GM18868 (cell line): ENCODE measurements at regions not wholly inside any gene's neighbourhood (a gene's known extent, or its start where the extent isn't known, plus 50 kb on each side); places are given as distances from the start of the nearest gene placed in this dataset.
"Not testable (repeated sequence)": the region's sequence is repeated elsewhere in the genome, so short reads cannot be mapped to it uniquely, and the experiment has no call there.

ENCODE experiments used
- ATAC-seq: cut with Tn5 transposase; IDR thresholded peaks from one replicate; pipeline ENCODE4 v1.9.1; 2021; ENCODE audit warnings: mild to moderate bottlenecking, moderate library complexity; ENCODE audit not compliant: unreplicated experiment

GRCh38 chrX:137212078-137212632 lies 178.4 kb upstream of the GPR101 start:
- ATAC-seq: no peak

GRCh38 chrX:137198040-137198439 lies 164.2 kb upstream of the GPR101 start:
- ATAC-seq: no peak

- ATAC-seq: no peak
Measured at GRCh38 chrX:137195991-137196390, 162.2 kb upstream of the GPR101 start.

DNA sequence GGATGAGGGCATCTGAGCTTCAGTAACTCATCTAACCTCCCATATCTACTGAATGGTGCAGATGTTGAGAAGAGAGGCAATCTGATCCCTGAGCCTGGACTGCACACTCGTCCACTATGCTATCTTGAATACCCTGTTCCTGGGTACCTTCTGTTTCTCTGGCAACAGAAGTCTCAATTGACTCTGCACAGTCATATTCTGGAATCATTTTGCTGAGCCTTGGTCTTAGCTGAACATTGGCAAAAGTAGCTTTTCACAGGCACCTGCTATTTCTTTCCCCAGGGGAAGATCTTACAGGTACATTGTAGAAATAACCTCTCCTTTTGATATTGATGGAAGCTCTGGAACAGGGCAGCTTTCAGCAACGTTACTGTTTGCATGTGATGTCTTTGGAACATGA lies 161.5 kb upstream of the GPR101 start:
- no peak for ATAC-seq

DNA sequence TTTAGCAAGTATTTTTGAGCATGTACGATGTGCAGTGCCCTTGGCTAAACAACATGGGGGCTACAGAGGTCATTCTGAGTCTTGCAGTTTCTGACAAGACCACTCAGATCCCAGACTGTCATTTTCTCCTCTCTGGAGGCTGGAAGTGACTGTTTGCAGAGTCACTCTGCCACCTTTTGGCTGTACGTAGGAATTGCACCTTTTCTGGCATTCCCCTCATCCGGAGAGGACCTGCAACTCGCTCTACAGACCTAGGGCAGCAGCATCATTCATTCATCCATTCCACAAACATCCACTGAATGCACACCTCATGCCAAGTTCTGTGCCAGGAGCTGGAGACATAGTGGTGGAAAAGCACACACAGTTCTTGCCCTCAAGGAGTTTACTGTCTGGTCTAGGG lies 160.4 kb upstream of the GPR101 start:
- ATAC-seq: peak; percentile 72

DNA sequence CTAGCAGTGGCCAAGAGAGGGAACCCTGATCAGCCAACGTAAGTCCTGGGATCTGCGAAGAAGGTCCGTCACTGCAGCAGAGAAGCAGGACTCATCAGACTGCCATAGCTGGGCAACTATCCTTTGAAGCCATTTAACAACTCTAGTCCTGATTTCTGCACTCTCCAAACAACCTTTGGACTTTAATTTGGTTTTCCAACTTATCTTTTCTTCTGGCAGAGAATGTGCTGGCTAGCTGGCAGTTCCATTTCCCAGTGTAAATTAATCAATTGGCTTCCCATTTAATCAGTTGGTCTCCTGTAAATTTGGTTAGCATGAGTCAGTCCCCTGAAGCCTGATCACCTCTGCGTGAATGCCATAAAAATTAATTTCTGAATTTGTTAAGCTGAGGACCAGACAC lies 153.7 kb upstream of the GPR101 start:
- no peak for ATAC-seq

DNA sequence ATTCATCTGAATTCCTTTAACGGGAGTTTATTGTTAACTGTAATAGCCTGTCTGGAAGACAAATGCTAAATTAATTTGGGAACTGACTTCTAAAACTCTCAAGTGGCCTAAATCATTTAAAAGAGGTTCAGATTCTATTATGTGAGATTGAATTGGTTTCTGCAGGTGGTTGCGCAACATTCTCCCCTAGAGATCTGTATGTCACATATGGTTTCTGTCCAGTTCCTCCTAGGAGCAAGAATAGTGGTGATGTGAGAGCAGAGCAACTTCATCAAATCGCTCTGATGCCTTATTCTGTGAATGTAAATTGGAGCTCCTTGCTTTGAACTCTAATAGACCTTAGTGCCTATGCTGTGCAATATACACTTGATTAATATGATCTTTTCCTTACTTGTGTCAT lies 144.6 kb upstream of the GPR101 start:
- no peak for ATAC-seq

GRCh38 chrX:137172317-137172948 lies 138.6 kb upstream of the GPR101 start:
- no peak for ATAC-seq

GRCh38 chrX:137171626-137172025 lies 137.8 kb upstream of the GPR101 start:
- no peak for ATAC-seq

GRCh38 chrX:137166591-137166990 lies 132.8 kb upstream of the GPR101 start:
- no peak for ATAC-seq

GRCh38 chrX:137164329-137164728 lies 130.5 kb upstream of the GPR101 start:
- no peak for ATAC-seq

GRCh38 chrX:137151403-137151802 lies 117.6 kb upstream of the GPR101 start:
- ATAC-seq: no peak

DNA sequence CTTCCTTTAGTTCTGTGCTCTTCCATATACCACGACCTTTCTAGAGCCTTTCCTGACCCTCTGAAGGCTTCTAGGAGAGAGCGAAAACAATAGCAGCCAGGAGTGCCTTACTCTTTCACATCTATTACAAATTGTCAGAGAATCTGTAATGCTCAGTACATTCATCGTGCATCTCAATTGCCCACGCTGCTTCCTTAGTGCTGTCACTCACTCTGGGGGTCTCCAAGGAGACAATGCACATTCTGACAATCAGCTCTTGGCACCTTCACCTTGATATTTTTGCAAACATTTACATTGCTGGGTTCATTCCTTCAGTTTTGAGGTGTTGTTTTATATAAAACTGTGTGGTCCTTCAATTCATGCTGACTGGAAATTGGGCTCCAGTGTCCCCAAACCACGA lies 110.1 kb upstream of the GPR101 start:
- no peak for ATAC-seq

DNA sequence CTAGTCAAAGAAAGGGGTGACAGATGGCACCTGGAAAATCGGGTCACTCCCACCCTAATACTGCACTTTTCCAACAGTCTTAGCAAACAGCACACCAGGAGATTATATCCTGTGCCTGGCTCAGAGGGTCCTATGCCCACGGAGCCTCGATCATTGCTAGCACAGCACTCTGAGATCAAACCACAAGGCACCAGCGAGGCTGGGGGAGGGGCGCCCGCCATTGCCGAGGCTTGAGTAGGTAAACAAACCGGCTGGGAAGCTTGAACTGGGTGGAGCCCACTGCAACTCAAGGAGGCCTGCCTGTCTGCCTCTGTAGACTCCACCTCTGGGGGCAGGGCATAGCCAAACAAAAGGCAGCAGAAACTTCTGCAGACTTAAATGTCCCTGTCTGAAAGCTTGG lies 88.9 kb upstream of the GPR101 start:
- ATAC-seq: not testable (repeated sequence)

DNA sequence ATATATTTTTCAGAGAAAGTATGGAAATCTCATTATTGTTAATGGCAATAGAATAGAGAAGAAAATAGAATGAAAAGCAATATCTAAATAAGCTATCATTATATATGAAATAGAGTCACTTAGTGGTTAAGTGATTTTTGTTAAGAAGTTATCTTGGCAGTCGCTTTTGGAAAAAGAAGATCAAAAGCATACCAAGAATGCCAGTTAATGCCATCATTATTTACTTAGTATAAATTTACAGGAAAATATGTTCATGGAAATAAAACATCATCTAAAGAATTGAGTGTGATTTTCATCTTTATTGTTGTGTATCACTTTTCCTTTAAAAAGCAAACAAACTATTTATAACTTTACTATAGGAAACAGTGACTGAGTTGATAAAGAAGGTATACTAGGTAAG lies 85.3 kb upstream of the GPR101 start:
- ATAC-seq: no peak

GRCh38 chrX:137118536-137118935 lies 84.7 kb upstream of the GPR101 start:
- ATAC-seq: no peak

GRCh38 chrX:137118136-137118535 lies 84.3 kb upstream of the GPR101 start:
- no peak for ATAC-seq

DNA sequence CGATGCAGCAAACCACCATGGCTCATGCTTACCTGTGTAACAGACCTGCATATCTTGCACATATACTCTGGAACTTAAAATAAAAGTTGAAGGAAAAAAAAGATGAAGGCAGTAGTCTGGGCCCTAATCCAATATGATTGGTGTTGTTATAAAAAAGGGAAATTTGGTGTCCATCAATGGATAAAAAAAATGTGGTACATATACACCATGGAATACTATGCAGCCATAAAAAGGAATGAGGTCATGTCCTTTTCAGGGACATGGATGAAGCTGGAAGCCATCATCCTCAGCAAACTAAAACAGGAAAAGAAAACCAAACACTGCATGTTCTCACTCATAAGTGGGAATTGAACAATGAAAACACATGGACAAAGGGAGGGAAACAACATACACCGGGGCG lies 74.1 kb upstream of the GPR101 start:
- not testable (repeated sequence) for ATAC-seq

GRCh38 chrX:137101273-137101990 lies 67.6 kb upstream of the GPR101 start:
- no peak for ATAC-seq
